ENCODE measurements at regions not wholly inside any gene's neighbourhood (a gene's known extent, or its start where the extent isn't known, plus 50 kb on each side); places are given as distances from the start of the nearest gene placed in this dataset.

DNA sequence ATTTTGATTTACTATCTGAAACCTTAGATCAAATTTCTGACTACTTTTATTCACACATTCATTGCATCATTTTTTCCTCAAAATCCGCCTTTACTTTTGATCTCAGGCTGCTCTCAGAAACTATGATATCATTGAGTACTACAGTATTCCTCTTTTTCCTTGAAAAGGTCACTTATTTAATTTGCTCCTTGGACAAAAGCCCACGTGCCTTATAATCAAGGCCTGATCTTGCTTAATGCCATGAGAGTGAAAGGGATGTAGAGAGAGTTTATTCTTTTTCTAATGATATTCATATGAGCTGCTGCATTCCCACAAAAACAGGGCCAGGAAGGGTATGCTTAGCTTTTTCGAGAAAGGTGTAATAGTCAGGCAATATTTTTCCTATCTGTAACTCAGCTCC lies 327.0 kb downstream of the ETS1 start:
- DNase-seq (ENCODE audit: low spot score): no peak

DNA sequence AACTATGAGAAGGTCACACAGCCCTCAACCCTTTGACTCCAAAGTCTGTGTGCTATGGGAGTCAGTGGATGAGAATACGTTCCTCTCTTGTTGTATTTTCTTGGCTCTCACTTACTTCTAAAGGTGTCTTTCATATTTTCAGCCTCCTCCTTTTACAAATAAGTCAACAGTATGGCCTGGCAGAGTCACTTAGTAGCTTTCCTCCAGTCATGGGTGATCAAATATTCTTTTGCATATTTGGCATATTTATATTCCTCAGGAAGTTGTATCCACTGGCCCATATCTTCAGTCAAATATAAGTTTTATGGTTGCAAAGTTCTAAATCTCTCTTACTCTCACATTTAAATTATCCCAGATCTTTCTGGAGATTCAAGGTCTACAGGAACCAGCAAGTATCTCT lies 327.5 kb downstream of the ETS1 start:
- no peak for DNase-seq (ENCODE audit: low spot score)

DNA sequence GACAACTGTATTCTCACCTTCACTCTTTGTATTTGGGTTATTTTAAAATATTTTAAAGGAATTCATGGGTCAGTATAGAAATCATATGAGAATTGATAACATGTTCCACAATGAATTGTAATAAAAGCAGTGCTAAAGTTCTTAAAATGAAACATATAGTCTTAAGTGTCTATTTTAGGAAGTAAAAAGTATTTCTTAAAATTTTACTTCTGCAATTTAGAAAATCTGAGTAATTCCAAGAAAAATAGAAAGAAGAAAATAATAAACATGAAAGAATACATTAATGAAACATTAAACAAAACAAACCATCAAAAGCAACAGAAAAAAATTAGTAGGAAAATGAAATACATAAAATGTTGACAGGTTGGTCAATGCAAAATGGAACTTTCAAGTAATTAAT lies 332.4 kb downstream of the ETS1 start:
- no peak for DNase-seq (ENCODE audit: low spot score)

DNA sequence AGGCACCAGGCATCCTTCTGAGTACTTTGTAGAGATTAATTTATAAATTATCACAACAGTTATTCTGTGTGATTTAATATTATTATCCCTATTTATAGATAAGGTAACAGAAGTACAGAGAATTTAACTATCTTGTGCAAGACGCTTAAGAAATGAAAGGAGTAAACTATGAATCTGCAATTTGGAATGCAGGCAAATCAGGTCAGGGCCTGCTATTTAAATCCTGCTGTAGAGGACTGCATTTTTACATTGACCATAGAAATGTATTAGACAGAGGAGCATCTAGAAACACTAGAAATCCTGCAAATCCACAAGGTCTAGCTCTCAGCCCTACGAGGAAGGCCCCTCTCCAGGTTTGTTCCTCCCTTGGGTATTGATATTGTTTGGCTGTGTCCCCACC lies 336.2 kb downstream of the ETS1 start:
- no peak for DNase-seq (ENCODE audit: low spot score)

DNA sequence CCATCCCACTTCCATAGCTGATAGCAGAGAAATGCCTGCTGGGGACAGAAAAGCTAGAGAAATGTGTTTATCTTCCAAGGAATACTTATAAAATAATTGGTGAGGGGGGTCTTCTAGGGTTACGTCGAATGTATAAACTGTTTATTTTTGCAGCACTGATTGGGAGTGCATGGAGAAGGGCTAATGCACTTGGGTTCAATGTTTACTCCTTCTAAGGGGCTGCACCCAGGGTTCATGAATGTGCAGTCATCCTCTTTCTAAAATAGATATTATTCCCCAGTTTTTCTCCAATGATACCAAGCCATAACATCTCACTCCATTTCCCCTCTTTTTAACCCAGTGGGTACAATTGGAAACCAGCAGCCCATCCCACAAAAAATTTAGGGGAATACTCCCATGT lies 336.9 kb downstream of the ETS1 start:
- DNase-seq (ENCODE audit: low spot score): no peak

DNA sequence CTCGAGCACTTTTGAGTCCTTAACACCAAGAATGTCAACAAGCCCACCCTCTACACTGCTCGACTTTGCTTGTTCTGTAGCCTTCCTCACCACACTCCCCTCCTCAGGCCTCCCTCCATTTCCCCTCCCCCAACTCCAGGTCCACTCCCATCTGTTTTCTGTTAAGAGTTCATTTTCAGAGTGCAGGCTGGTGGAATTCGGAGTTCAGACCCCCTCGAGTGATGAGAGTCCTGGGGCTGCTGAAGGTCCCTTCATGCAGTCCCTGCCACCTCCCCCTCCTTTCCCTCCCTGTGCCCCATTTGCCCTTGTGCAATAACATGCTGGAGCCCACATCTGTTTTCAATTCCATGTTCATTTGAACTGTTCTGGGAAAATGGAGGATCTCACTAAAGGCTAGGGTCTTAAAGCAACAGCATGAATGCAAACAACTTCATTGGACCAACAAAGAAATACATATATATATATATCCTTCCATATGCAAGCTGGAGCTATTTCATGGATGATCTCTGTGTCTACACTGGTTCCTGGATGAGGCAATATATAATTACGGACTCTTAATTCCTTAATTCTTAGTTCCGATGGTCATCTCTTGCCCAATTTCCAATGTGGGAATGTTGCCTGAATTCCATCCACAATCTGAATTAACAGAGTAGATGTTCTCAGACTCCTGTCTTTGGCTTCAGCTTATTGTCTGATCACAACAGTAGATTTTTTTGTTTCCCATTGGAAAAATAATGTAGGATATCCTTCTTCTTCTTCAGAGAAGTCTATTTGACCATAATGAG lies 340.4 kb downstream of the ETS1 start:
- no peak for DNase-seq (ENCODE audit: low spot score)

- DNase-seq (ENCODE audit: low spot score): no peak
Observed at GRCh38 chr11:128246364-128246801, 341.0 kb downstream of the ETS1 start.

GRCh38 chr11:128244871-128245270 lies 342.5 kb downstream of the ETS1 start:
- no peak for DNase-seq (ENCODE audit: low spot score)

GRCh38 chr11:128242451-128242850 lies 344.9 kb downstream of the ETS1 start:
- no peak for DNase-seq (ENCODE audit: low spot score)

DNA sequence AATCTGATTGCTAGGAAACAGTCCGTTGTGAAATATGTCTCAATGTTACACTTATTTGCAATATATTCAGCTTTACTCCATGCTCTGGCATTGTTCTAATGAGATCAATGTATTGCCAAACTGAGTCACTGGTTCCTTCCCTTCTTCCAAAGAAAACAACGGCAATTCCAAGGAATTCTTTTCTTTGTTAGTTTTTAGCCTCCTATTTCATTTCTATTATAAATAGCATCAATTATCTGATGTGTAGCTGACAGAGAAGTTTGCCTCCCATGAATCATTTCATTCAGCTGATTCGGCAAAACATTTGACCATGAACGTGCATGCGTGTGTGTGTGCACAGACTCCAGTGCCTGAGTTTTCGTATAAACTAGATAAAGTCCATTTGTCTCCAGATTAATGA lies 346.8 kb downstream of the ETS1 start:
- DNase-seq (ENCODE audit: low spot score): no peak

DNA sequence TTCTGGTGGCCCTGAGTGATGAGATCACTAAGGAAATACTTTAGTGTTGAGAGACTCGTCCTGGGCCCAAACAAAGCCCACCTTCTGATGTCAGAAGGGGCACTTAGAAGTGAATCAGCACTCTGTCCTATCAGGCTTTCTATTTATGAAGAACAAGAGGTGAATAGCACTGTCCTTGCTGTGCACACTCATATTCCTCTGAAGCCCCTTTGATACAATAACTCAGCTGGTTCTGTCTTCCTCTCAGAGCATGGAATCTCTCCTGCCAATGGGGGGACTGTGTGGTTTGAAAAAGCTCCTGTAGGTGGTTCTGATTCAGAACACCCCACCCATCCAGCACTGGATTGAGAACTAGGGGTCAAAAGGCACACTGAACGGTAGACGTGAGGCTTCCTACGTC lies 348.1 kb downstream of the ETS1 start:
- DNase-seq (ENCODE audit: low spot score): no peak

DNA sequence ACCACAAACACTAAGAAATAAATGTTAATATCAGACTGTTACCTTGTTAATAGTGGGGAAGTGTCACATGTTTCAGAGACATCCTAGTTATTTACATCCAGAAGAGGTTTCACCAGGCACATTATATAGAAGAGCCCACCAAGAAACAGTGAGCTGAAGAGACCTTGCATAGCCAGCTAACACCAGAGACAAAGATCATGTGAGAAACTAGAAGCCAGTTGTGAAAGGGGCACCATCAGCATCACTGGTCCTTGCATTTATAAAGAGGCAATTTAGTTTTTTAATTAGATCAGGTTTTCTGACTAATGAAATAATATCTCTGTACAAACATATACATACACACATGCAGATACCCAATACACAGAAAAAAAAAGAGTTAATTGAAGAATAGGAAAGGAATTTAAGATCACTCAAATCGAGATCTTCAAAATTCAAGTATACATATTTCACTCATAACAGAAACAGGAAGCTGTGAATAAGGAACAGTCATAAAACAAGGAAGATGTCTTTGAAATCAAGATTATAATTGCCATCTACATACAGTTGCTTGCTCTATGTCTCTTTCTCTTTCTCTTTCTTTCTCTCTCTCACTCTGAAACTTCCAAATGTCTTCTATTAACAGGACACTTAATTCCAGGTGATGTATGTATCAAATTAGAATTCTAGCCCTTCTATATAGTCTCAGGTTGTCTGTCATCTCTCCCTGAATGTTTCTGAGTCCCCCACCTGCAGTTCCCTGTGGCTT lies 348.7 kb downstream of the ETS1 start:
- DNase-seq (ENCODE audit: low spot score): peak; percentile 68

GRCh38 chr11:128236506-128237498 lies 350.6 kb downstream of the ETS1 start:
- DNase-seq (ENCODE audit: low spot score): peak; percentile 18

GRCh38 chr11:128235958-128236357 lies 351.4 kb downstream of the ETS1 start:
- no peak for DNase-seq (ENCODE audit: low spot score)

- DNase-seq (ENCODE audit: low spot score): no peak
Observed at GRCh38 chr11:128235426-128235825, 351.9 kb downstream of the ETS1 start.

GRCh38 chr11:128234143-128234542 lies 353.2 kb downstream of the ETS1 start:
- no peak for DNase-seq (ENCODE audit: low spot score)

GRCh38 chr11:128232588-128232987 lies 354.8 kb downstream of the ETS1 start:
- DNase-seq (ENCODE audit: low spot score): peak; percentile 84

DNA sequence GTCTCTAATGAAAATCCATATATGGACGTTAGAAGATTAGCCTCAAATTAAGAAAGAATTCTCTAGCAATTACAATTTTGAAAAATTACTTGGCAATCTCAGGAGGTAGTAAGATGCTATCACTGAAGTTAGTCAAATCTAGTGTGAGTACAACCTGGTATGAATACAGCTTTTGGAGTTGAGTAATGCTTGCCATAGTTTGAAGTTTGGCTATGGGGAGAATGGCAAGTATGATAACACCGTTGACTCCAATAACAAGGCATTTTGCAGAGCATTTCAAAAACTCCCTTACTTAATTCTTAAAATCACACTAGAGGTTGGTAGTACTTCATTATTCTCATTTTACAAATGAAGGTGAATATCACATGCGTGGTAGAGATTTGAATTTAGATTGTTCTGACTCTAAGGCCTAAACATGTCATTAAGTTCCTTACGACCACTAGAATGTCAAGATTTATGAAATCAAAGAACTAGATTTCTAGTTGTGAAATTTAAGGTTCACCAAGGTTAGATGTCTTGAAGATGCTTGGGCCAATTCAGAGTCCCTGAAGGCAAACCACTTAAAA lies 355.4 kb downstream of the ETS1 start:
- peak; percentile 81 for DNase-seq (ENCODE audit: low spot score)

GRCh38 chr11:128227466-128227865 lies 359.9 kb downstream of the ETS1 start:
- DNase-seq (ENCODE audit: low spot score): peak; percentile 66

DNA sequence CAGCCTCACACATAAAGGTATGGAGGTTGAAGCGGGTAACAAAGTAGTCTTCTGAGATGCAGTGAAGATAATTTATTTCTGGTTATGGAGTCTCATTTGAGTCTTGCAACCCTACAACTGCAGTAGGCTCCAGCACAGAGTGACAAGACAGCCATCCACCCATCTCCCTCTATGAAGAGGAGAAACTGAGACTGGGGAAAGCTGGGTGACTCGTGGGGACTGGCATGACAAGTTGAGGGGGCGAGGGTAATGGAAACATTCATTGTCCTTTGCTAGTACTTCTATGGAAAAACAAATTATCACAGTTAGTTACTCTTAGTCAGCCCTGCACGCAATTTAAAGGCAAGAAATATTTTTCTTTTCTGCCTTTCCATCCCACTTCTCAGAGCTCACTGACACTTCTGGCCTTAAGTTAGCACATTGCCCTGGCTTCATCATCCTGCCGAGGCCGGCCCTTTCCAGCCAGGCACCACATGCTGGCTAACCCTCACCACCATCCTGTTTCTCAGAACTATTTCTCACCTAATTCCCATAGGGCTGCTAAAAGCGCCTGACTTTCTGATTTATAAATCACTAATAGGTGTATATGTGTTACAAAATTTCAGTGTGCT lies 361.1 kb downstream of the ETS1 start:
- DNase-seq (ENCODE audit: low spot score): peak; percentile 19

DNA sequence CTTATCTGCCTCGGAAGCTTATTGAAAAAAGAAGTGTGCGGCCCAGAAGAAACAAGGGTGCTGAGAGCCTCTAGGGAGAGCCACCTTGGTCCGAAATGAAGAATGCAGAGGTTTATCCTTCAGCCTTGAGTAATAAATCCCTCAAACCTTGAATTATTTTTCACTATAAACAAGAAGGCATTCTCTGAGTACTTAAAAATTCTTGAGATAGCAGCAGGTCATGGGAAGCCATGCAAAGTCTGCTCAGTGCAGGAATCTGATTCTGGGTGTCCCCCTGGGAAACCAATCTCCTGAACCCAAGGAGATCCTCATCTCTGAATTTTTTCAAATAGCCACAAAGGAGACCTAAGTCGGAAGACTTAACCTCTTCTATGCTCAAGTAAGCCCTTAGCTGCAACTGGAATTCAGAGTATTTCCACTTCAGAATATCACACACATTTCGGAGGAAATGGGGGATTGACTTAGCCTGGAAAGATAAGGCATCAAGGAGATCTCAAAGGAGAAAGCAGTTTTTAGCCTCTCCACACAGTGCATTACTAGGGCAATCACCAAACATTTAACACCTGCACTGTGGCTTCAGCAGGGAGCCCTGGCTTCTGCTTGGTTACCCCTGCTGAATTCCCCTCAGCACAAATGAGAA lies 365.0 kb downstream of the ETS1 start:
- no peak for DNase-seq (ENCODE audit: low spot score)

Data from activated CD4-positive, alpha-beta T cell treated with anti-CD3 and anti-CD28 coated beads, Interleukin-2, Interleukin-4, amounts not matched to agents 100 ng/mL and 50 ng/mL, durations not matched to agents 16 hours and 8 hours (primary cell).